A549 (cell line): ENCODE measurements at regions not wholly inside any gene's neighbourhood (a gene's known extent, or its start where the extent isn't known, plus 50 kb on each side); places are given as distances from the start of the nearest gene placed in this dataset.

Experiments used
- CHD4 ChIP-seq: fragments of 200-600 bp; sonication (generic); IDR thresholded peaks from 2 replicates; pipeline ENCODE4 v1.6.1; 2016; ENCODE audit warnings: antibody characterized with exemption, mild to moderate bottlenecking, borderline replicate concordance
- CTCF ChIP-seq: fragments of >200 bp; sonication (Bioruptor Twin); formaldehyde crosslinking; IDR thresholded peaks from 3 replicates; pipeline ENCODE4 v1.5.1; 2016
- FOSL2 ChIP-seq, 2 experiments: fragments of 450-650 bp in 1 of 2; fragments of >200 bp in 1 of 2; sonication (Bioruptor Twin) in 1 of 2; formaldehyde crosslinking; IDR thresholded peaks; 2 replicates each; pipeline versions ENCODE4 v1.5.0 to v1.6.1; 2016 to 2020; ENCODE audit warnings: mild to moderate bottlenecking in 1 of 2, moderate library complexity in 1 of 2
- POLR2A ChIP-seq: IDR thresholded peaks from 2 replicates; pipeline ENCODE4 v1.6.1; 2012; ENCODE audit warnings: mild to moderate bottlenecking, low read length
- ZNF302 ChIP-seq: fragments of 250-450 bp; sonication (Bioruptor Pico); IDR thresholded peaks from 2 replicates; pipeline ENCODE4 v1.9.0; 2021; ENCODE audit warnings: inconsistent platforms, mild to moderate bottlenecking, moderate library complexity
- TF ChIP-seq, protein P1 (sequence below): IDR thresholded peaks from 2 replicates; pipeline ENCODE4 v1.6.1; 2012; ENCODE audit warnings: low read depth, borderline replicate concordance
- TF ChIP-seq, protein P2 (sequence below): fragments of 200-600 bp; sonication (generic); IDR thresholded peaks from 2 replicates; pipeline ENCODE4 v1.6.1; 2016; ENCODE audit warnings: antibody characterized with exemption, mild to moderate bottlenecking, moderate library complexity

DNA sequence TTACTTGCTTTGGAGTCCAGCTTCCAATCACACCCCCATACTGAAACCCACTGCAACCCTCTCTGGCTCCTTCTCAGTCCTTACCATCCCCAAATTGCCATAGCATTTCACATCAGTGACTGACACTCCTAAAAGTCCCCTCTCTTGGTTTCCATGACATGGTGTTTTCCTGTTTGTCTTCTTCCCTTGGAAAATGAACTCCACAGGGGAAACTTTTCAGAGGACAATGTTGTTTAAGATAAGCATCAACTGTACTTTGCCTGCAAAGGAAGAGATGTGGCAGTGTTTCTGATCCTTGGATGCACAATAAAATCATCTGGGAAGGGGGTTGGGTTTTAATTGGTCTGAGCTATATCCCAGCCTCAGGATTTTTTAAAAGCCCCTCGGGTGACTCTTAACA lies 214.9 kb downstream of the HACE1 start:
- TF ChIP-seq, protein P1, sequence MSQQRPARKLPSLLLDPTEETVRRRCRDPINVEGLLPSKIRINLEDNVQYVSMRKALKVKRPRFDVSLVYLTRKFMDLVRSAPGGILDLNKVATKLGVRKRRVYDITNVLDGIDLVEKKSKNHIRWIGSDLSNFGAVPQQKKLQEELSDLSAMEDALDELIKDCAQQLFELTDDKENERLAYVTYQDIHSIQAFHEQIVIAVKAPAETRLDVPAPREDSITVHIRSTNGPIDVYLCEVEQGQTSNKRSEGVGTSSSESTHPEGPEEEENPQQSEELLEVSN = no peak
- TF ChIP-seq CTCF = no peak
- TF ChIP-seq FOSL2 (IDR thresholded peaks at IDR 0.05) = no peak
- TF ChIP-seq FOSL2 (CRISPR knock-in tag; IDR thresholded peaks at IDR 0.05) = no peak
- no peak for TF ChIP-seq POLR2A
- TF ChIP-seq, protein P2, sequence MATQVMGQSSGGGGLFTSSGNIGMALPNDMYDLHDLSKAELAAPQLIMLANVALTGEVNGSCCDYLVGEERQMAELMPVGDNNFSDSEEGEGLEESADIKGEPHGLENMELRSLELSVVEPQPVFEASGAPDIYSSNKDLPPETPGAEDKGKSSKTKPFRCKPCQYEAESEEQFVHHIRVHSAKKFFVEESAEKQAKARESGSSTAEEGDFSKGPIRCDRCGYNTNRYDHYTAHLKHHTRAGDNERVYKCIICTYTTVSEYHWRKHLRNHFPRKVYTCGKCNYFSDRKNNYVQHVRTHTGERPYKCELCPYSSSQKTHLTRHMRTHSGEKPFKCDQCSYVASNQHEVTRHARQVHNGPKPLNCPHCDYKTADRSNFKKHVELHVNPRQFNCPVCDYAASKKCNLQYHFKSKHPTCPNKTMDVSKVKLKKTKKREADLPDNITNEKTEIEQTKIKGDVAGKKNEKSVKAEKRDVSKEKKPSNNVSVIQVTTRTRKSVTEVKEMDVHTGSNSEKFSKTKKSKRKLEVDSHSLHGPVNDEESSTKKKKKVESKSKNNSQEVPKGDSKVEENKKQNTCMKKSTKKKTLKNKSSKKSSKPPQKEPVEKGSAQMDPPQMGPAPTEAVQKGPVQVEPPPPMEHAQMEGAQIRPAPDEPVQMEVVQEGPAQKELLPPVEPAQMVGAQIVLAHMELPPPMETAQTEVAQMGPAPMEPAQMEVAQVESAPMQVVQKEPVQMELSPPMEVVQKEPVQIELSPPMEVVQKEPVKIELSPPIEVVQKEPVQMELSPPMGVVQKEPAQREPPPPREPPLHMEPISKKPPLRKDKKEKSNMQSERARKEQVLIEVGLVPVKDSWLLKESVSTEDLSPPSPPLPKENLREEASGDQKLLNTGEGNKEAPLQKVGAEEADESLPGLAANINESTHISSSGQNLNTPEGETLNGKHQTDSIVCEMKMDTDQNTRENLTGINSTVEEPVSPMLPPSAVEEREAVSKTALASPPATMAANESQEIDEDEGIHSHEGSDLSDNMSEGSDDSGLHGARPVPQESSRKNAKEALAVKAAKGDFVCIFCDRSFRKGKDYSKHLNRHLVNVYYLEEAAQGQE = no peak
- no peak for TF ChIP-seq CHD4
- TF ChIP-seq ZNF302 (CRISPR knock-in tag) = no peak
